Karpas-422 (cell line): ENCODE measurements at regions not wholly inside any gene's neighbourhood (a gene's known extent, or its start where the extent isn't known, plus 50 kb on each side); places are given as distances from the start of the nearest gene placed in this dataset.

Source experiments
- DNase-seq: peaks from one replicate; pipeline ENCODE4 v3.0.0-alpha.2; 2015
- H2AFZ ChIP-seq: fragments of 200-600 bp; sonication (generic); 2 replicates; pipeline ENCODE4 v1.6.1; 2014; ENCODE audit warnings: antibody characterized with exemption, low read length, mixed read lengths
- H3K27ac ChIP-seq: fragments of 200-600 bp; sonication (generic); 2 replicates; pipeline ENCODE4 v1.5.1; 2014; ENCODE audit warnings: mild to moderate bottlenecking, low read length, moderate library complexity
- H3K27me3 ChIP-seq: fragments of 200-600 bp; sonication (generic); 2 replicates; pipeline ENCODE4 v1.6.1; 2014; ENCODE audit warnings: low read length, mixed read lengths
- H3K36me3 ChIP-seq: fragments of 200-600 bp; sonication (generic); 2 replicates; pipeline ENCODE4 v1.6.1; 2014; ENCODE audit warnings: low read length, mixed read lengths; ENCODE audit not compliant: insufficient read depth
- H3K4me1 ChIP-seq: fragments of 200-600 bp; sonication (generic); 2 replicates; pipeline ENCODE4 v1.6.1; 2014; ENCODE audit warnings: mild to moderate bottlenecking, low read length, mixed read lengths
- H3K4me2 ChIP-seq: fragments of 200-600 bp; sonication (generic); 2 replicates; pipeline ENCODE4 v1.6.1; 2014; ENCODE audit warnings: low read length, low read depth, mild to moderate bottlenecking; ENCODE audit not compliant: poor library complexity, severe bottlenecking
- H3K4me3 ChIP-seq: fragments of 200-600 bp; sonication (generic); 2 replicates; pipeline ENCODE4 v1.5.1; 2014; ENCODE audit warnings: mild to moderate bottlenecking, antibody characterized with exemption, low read length, mixed read lengths
- H3K79me2 ChIP-seq: fragments of 200-600 bp; sonication (generic); 2 replicates; pipeline ENCODE4 v1.6.1; 2014; ENCODE audit warnings: mild to moderate bottlenecking, low read length, mixed read lengths
- H3K9ac ChIP-seq: fragments of 200-600 bp; sonication (generic); 2 replicates; pipeline ENCODE4 v1.6.0; 2014; ENCODE audit warnings: low read length
- H3K9me2 ChIP-seq: fragments of 200-600 bp; sonication (generic), shearing (Covaris generic); replicated peaks from 2 replicates; pipeline ENCODE4 v1.6.0; 2014; ENCODE audit warnings: mild to moderate bottlenecking, low read length, moderate library complexity; ENCODE audit not compliant: insufficient read depth
- H3K9me3 ChIP-seq: fragments of 300-700, 200-600 bp; sonication (generic); 2 replicates; pipeline ENCODE4 v1.6.1; 2014; ENCODE audit warnings: low read length, mixed read lengths
- H4K20me1 ChIP-seq: fragments of 200-600 bp; sonication (generic); 2 replicates; pipeline ENCODE4 v1.6.1; 2014; ENCODE audit warnings: mild to moderate bottlenecking, antibody characterized with exemption, low read length, low read depth; ENCODE audit not compliant: insufficient read depth

DNA sequence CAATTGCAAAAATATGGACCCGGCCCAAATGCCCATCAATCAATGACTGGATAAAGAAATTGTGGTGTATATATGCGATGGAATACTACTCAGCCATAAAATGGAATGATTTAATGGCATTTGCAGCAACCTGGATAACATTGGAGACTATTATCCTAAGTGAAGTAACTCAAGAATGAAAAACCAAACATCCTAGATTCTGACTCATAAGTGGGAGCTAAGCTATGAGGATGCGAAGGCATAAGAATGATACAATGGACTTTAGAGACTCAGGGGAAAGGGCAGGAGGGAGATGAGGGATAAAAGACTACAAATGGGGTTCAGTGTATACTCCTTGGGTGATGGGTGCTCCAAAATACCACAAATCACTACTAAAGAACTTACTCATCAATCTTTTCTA lies 247.6 kb upstream of the FBXL7 start:
- H3K79me2 ChIP-seq: no peaks in the 10 kb centered on the region
- no peak overlapping the region for H3K4me3 ChIP-seq
- H3K27ac ChIP-seq: no peak overlapping the region
- peaks cover 27% of the 10 kb centered on the region for H3K9me3 ChIP-seq
- no peak overlapping the region for H3K9ac ChIP-seq
- no peak for DNase-seq
- no peaks in the 10 kb centered on the region for H4K20me1 ChIP-seq
- no peaks in the 10 kb centered on the region for H3K4me1 ChIP-seq
- no peak overlapping the region for H3K4me2 ChIP-seq
- no peaks in the 10 kb centered on the region for H3K27me3 ChIP-seq
- H3K36me3 ChIP-seq: no peaks in the 10 kb centered on the region
- H3K9me2 ChIP-seq: no peaks in the 10 kb centered on the region
- H2AFZ ChIP-seq: no peak overlapping the region

DNA sequence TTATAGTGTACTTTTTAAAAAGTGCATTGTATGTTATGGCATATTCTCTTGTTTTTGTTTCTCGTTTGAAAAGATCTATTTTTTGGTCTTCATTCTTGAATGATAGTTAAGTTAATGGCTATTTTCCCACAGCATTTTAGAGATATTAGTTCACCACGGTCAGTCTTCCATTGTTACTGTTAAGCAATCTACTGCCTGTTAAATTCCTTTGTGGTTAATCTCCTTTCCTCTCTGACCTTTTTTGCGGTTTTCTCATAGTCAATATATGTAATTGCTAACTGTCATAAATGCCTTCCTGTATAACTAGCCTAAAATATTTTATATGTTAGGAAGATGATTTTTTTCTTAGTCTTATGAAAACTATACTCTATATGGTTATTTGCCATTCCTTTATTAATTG lies 250.8 kb upstream of the FBXL7 start:
- H3K27ac ChIP-seq: no peak overlapping the region
- H3K4me3 ChIP-seq: no peak overlapping the region
- no peaks in the 10 kb centered on the region for H3K79me2 ChIP-seq
- H4K20me1 ChIP-seq: no peaks in the 10 kb centered on the region
- H3K9me3 ChIP-seq: peaks cover 23% of the 10 kb centered on the region
- no peaks in the 10 kb centered on the region for H3K4me1 ChIP-seq
- H3K4me2 ChIP-seq: no peak overlapping the region
- no peak for DNase-seq
- H3K9ac ChIP-seq: no peak overlapping the region
- no peaks in the 10 kb centered on the region for H3K9me2 ChIP-seq
- no peak overlapping the region for H2AFZ ChIP-seq
- no peaks in the 10 kb centered on the region for H3K27me3 ChIP-seq
- H3K36me3 ChIP-seq: no peaks in the 10 kb centered on the region

DNA sequence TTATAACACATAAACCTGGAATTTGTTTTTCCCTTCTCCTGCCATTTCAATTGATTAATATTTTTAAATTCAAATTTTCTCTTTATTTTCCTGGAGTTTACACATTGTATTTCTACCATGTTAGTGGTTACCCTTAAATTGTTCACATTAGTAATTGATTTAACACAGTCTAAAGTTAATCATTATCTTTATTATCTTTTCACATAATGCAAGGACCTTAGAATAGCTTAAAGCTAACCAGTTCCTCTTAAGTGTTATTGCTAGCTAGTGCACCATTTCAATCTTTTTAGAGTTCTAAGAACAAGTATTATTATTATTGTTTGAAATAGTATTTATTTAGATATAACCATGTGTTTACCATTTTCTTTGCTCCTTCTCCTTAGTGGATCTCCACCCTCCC lies 251.2 kb upstream of the FBXL7 start:
- no peaks in the 10 kb centered on the region for H3K27me3 ChIP-seq
- no peak overlapping the region for H2AFZ ChIP-seq
- no peak overlapping the region for H3K4me2 ChIP-seq
- no peak overlapping the region for H3K9ac ChIP-seq
- no peaks in the 10 kb centered on the region for H3K4me1 ChIP-seq
- H3K27ac ChIP-seq: no peak overlapping the region
- no peak overlapping the region for H3K4me3 ChIP-seq
- DNase-seq: no peak
- H3K9me3 ChIP-seq: peaks cover 27% of the 10 kb centered on the region
- no peaks in the 10 kb centered on the region for H3K79me2 ChIP-seq
- H3K36me3 ChIP-seq: no peaks in the 10 kb centered on the region
- no peaks in the 10 kb centered on the region for H3K9me2 ChIP-seq
- no peaks in the 10 kb centered on the region for H4K20me1 ChIP-seq

DNA sequence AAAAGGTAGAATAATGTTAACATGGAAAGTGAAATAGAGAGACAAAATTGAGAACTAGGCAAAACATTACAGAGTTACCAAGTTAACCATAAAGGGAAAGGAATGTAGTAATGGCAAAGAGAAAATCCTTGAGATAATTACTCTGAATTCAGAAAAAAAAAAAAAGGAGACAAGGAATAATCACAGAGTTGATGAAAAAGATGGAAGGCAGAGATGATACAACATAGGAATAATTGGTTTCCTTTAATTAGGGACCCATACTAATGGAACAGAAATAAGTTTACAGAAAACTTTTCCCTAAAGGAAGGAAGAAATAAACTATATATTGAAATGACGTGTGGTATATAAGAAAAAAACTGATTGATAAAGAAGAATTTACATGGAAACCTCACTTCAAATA lies 254.1 kb upstream of the FBXL7 start:
- DNase-seq: no peak

DNA sequence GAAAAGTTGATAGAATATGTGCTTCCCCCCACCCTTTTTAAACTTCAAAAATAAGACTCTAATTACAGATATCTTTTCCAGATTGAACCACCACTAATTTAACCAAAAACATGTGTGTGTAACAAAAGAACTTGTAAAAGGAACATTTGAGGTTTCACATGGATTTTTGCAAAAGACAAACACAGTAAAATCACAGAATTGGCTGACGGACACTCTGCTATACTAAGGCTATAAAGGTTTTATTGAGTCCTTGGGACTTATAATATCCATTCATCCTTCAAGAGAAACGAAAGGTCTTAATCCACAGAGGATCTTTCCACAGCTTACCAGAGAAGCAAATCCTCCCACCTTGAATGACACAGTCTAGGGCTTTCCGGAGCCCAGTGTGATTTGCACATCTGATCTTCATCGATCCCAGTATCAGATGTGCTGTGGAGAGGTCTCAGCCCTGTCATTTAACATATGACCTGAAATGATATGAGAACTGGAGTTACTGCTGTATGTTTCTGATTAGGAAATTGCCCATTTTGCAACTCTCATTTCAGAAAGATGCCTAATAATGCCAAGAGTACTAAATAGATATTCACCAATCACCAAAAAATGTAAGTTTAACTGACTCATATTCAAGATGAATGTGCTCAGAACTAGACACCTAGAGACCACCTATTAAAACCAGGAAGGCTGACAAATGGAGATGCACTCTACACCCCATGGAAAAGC lies 256.5 kb upstream of the FBXL7 start:
- Histone ChIP-seq H3K9ac (no peak overlapping the region), H2AFZ (no peak overlapping the region), H3K79me2 (no peaks in the 10 kb centered on the region), H3K4me1 (no peaks in the 10 kb centered on the region), H3K4me2 (no peak overlapping the region), H3K27ac (no peak overlapping the region), H3K9me3 (peaks cover 34% of the 10 kb centered on the region), H4K20me1 (no peaks in the 10 kb centered on the region), H3K4me3 (no peak overlapping the region), H3K27me3 (no peaks in the 10 kb centered on the region), H3K36me3 (no peaks in the 10 kb centered on the region), H3K9me2 (no peaks in the 10 kb centered on the region)
- DNase-seq: no peak

More for the DNA sequence above, 254.1 kb upstream of the FBXL7 start:
- H3K27ac ChIP-seq: no peak overlapping the region
- H3K4me3 ChIP-seq: no peak overlapping the region
- no peaks in the 10 kb centered on the region for H3K9me2 ChIP-seq
- no peak overlapping the region for H3K4me2 ChIP-seq
- no peaks in the 10 kb centered on the region for H3K27me3 ChIP-seq
- no peaks in the 10 kb centered on the region for H3K4me1 ChIP-seq
- no peak overlapping the region for H2AFZ ChIP-seq
- H3K9ac ChIP-seq: no peak overlapping the region
- no peaks in the 10 kb centered on the region for H3K36me3 ChIP-seq
- H3K9me3 ChIP-seq: peaks cover 38% of the 10 kb centered on the region
- H3K79me2 ChIP-seq: no peaks in the 10 kb centered on the region
- no peaks in the 10 kb centered on the region for H4K20me1 ChIP-seq

DNA sequence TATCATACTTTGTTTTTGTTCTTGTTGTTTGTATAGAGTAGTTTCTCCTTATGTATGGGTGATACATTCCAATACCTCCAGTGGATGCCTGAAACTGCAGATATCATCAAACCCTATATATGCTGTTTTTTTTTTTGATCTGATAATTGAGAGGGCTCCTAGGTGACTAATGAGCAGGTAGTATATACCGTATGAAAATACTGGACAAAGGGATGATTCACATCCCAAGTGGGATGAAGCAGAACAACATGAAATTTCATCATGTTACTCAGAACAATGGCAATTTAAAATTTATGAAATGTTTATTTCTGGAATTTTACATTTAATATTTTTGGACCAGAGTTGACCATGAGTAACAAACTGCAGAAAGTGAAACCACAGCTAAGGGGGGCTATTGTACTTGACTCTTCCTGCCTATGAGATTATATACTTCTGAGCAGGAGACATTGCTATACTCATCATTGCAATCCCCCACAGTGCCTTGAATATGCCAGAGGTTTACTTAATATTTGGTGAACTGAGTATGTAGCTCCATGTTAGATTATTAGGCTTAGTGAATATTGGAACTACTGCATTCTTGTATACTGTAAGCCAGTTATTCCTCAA lies 258.7 kb upstream of the FBXL7 start:
- H3K27ac ChIP-seq: no peak overlapping the region
- no peak for DNase-seq
- no peaks in the 10 kb centered on the region for H3K9me2 ChIP-seq
- H3K79me2 ChIP-seq: no peaks in the 10 kb centered on the region
- H3K4me1 ChIP-seq: no peaks in the 10 kb centered on the region
- H3K27me3 ChIP-seq: no peaks in the 10 kb centered on the region
- H3K9ac ChIP-seq: no peak overlapping the region
- H3K36me3 ChIP-seq: no peaks in the 10 kb centered on the region
- H4K20me1 ChIP-seq: no peaks in the 10 kb centered on the region
- H3K9me3 ChIP-seq: peaks cover 42% of the 10 kb centered on the region
- H3K4me3 ChIP-seq: no peak overlapping the region
- no peak overlapping the region for H2AFZ ChIP-seq
- no peak overlapping the region for H3K4me2 ChIP-seq

DNA sequence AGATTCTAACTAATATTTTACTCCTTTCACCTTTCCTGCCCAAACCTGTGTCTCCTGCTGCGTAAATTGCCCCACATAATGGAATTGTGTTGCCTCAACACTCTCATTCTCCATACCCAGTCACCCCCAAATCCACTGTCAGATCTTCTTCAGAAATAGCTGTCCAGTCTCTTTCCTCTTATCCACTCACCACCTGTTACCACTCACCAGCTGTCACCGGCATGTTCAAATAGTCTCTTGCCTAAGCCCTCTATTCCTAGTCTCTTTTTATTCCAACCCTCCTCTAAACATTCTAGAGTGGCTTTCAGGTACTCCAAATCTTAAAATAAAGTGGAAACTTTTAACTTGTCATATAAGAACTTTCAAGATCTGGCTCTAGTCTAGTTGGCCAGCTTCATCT lies 262.0 kb upstream of the FBXL7 start:
- Histone ChIP-seq H3K36me3 (no peaks in the 10 kb centered on the region), H3K9me3 (peaks cover 35% of the 10 kb centered on the region), H3K79me2 (no peaks in the 10 kb centered on the region), H3K27ac (no peak overlapping the region), H3K9me2 (no peaks in the 10 kb centered on the region), H3K4me1 (no peaks in the 10 kb centered on the region), H2AFZ (no peak overlapping the region), H3K27me3 (no peaks in the 10 kb centered on the region), H3K4me3 (no peak overlapping the region), H3K4me2 (no peak overlapping the region), H3K9ac (no peak overlapping the region), H4K20me1 (no peaks in the 10 kb centered on the region)
- no peak for DNase-seq

DNA sequence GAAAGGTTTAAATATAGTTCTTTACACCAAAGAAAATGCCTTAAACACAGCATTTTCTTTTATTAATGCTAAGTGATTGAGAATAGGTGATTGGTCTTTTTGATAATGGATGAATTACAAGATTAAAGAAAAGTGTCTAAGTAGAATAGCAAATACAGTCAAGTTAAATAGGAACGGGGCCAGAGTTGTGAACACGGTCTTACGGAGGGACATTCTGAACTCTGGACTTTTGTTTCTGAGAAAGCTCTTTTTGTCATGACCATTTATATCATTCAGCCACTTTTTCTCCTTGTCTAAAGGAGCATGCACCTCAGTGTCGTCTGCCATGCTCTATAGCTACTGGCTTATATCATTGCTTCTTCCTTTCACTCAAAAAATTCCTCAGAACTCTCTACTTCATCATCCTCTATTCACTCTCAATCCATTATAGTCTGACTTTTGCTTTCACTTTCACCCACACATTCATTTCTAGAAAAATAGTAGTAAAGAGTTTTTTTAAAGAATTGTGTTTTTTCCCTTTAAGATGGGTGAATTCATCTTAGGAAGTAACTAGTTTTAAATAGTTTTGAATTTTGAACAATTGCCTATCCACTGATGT lies 263.0 kb upstream of the FBXL7 start:
- DNase-seq: no peak
- Histone ChIP-seq H4K20me1 (no peaks in the 10 kb centered on the region), H2AFZ (no peak overlapping the region), H3K9me2 (no peaks in the 10 kb centered on the region), H3K27me3 (no peaks in the 10 kb centered on the region), H3K4me3 (no peak overlapping the region), H3K4me2 (no peak overlapping the region), H3K9ac (no peak overlapping the region), H3K79me2 (no peaks in the 10 kb centered on the region), H3K36me3 (no peaks in the 10 kb centered on the region), H3K9me3 (peaks cover 32% of the 10 kb centered on the region), H3K4me1 (no peaks in the 10 kb centered on the region), H3K27ac (no peak overlapping the region)
